ENCODE measurements at regions not wholly inside any gene's neighbourhood (a gene's known extent, or its start where the extent isn't known, plus 50 kb on each side); places are given as distances from the start of the nearest gene placed in this dataset.
"Not testable (repeated sequence)": the region's sequence is repeated elsewhere in the genome, so short reads cannot be mapped to it uniquely, and the experiment has no call there.

GRCh38 chr12:78338054-78338785 lies 507.5 kb downstream of the NAV3 start:
- no peak for DNase-seq

DNA sequence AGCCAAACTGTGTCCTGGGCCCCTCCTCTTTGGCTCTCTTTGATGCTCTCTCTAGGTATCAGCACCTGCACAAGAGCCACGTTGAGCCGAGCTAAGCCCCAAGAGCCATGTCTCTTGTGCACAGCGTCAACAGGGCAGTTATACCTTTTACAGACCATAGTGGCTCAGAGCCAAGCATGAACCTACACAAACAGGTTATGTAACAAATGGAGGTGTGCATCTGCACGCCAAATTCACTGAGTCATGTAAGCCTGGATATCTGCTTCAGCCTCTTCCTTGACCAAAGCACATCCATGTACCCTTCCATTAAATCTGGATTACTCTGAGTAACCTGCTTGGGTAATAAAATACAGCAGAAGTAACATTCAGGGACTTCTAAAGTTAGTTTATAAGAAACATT lies 509.7 kb downstream of the NAV3 start:
- DNase-seq = no peak

GRCh38 chr12:78343657-78344056 lies 513.0 kb downstream of the NAV3 start:
- DNase-seq = no peak

- peak; percentile 58 for DNase-seq
Observed at GRCh38 chr12:78359520-78359919, 505.1 kb upstream of the SYT1 start.

DNA sequence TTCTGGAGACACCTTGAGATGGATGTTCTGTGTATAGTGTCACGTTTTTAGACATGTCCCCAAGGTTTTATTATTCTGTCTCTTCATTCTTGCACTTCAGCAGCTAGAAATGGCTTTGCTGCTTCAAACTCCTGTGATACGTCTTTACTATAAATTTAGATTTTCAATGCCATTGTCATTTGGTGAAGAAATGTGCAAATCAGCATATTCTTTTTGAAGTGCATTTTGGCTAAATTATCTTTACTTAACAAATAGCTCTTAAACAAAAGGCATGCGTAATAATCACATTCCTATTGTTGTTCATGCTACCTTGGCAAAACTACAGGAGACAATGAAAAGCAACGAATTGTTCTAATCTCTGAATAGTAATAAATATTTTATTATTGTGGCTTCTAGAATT lies 502.9 kb upstream of the SYT1 start:
- DNase-seq = no peak

DNA sequence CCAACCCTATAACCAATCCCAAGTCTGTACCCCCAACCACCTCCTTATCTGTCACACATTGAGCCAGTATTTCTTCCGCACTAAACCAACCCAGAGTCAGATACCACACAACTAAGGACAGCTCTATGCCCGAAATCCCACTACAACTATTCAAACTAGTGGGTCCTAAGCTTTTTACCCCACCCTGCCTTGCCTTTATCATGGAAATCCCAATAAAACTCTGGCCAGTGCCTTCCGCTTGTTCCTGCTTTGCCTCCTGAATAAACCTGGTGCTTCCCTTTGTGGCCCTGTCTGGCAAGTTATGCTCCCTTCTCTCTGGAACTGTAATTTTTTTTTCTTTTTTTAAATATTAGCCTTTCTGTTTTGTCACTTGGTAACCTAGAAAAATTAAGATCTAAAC lies 493.3 kb upstream of the SYT1 start:
- DNase-seq = no peak

GRCh38 chr12:78375461-78375860 lies 489.1 kb upstream of the SYT1 start:
- no peak for DNase-seq

DNA sequence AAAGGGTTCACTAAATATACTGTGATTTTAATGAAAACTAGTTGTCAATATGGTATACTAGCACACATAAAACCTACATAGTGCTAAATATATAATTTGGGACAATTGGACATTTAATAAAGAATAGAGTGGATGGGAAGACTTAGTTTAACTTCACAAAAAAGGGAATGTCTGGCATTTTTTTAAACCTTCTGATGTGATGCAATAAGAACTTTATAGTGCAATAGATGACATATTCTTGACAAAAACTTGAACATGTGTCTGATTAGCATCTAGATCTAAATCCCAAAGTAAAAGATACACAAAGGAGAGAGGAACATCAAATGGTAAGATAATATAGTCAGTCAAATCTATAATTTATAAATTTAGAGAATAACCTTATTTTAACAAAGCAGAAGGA lies 488.3 kb upstream of the SYT1 start:
- peak; percentile 6 for DNase-seq

DNA sequence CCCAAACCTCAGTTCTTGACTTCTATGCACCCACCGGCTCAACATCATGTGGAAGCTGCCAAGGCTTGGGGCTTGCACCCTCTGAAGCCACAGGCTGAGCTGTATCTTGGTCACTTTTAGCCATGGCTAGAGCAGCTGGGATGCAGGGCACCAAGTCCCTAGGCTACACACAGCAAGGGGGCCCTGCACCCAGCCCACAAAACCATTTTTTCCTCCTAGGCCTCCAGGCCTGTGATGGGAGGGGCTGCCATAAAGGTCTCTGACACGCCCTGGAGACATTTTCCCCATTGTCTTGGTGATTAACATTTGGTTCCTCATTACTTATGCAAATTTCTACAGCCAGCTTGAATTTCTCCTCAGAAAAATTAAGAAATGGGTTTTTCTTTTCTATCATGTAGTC lies 485.5 kb upstream of the SYT1 start:
- not testable (repeated sequence) for DNase-seq

DNA sequence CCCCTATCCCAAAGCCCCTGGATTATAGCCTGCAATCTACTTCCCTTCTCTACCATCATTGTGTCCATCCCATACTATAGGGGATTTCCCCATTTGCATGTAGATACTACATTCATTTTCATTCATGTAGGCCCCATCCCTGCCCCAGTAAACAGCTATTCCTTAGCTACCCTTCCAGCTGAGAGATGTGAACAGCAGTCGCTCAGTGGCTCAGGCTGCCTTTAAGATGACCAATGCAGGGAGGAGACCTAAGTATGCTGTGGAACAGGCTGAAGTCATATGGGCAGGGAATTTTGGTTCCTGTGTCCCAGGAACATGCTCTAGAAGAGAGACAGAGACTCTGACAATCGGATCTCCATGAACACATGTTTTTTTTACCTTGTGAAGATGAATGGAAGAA lies 481.2 kb upstream of the SYT1 start:
- DNase-seq = no peak

- DNase-seq = no peak
Observed at GRCh38 chr12:78384541-78384940, 480.0 kb upstream of the SYT1 start.

DNA sequence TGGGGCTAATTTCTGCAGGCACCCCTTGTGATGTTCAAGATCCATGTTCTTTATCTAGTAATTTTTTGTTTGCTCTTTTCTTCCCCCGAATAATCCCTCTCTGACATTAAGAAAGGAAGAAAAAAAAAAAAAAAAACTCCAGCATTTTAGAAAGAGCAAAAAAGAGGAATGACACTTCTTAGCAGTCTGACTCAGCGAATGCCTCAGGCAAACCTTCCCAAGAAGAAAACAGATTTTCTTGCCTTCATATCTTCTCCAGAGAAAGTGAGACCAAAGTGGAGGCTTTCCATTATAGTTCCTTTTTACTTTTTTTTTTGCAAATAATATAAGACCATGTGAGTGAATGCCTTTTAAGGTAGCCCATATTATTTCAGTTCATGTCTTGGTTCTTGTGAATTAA lies 479.0 kb upstream of the SYT1 start:
- no peak for DNase-seq

DNA sequence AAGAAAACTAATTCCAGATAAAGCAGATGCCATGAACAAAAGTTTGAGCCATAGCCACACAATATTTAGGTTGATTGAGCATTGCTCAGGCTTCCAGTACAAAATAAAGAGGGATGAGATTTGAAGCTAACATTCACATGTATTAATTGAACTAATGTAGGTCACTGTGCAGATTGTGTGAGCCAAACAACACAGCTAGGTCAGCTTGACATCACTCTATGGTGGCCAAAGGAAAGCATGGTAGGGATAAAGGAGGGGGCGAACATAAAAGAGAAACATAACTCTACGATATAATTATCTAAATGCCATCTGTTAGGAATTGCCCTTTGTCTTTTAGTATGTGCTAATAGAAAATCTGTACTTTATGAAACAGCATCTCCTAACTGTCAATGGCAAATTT lies 477.7 kb upstream of the SYT1 start:
- DNase-seq = no peak

- no peak for DNase-seq
Observed at GRCh38 chr12:78387721-78388120, 476.9 kb upstream of the SYT1 start.

DNA sequence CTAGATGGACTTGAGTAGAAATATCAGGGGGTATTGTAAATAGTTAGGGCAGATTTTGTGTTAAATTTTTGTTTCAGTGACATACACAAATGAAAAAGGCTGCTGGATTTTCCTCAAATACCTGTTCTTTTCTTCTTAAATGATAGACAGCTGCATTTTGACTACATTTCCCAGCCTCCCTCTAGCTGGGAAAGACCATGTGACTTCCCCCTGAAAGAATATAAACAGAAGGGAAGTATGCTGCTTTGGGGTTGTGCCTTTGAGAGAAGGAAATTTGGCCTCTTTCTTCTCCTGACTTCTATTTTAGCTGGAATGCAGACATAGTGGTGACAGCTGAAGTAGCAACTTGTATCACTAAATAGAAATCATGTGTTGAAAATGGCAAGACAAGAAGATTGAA lies 476.1 kb upstream of the SYT1 start:
- no peak for DNase-seq

GRCh38 chr12:78390920-78391319 lies 473.7 kb upstream of the SYT1 start:
- DNase-seq = no peak

- DNase-seq = peak; percentile 40
Observed at GRCh38 chr12:78392918-78393317, 471.7 kb upstream of the SYT1 start.

- DNase-seq = no peak
Observed at GRCh38 chr12:78395961-78396360, 468.6 kb upstream of the SYT1 start.

GRCh38 chr12:78396538-78396937 lies 468.0 kb upstream of the SYT1 start:
- no peak for DNase-seq

GRCh38 chr12:78398750-78399149 lies 465.8 kb upstream of the SYT1 start:
- no peak for DNase-seq

- DNase-seq = peak; percentile 45
Observed at GRCh38 chr12:78402366-78403134, 462.0 kb upstream of the SYT1 start.

- DNase-seq = peak; percentile 87
Observed at GRCh38 chr12:78403136-78403535, 461.4 kb upstream of the SYT1 start.

GRCh38 chr12:78403681-78404080 lies 460.9 kb upstream of the SYT1 start:
- peak; percentile 40 for DNase-seq

GRCh38 chr12:78406213-78406612 lies 458.4 kb upstream of the SYT1 start:
- no peak for DNase-seq

Data from fibroblast of skin of abdomen (primary cell).